GM12865 (cell line): ENCODE measurements at regions not wholly inside any gene's neighbourhood (a gene's known extent, or its start where the extent isn't known, plus 50 kb on each side); places are given as distances from the start of the nearest gene placed in this dataset.

ENCODE experiments used
- DNase-seq: peaks from one replicate; pipeline ENCODE4 v3.0.0; 2010; ENCODE audit warnings: low read depth
- H3K4me3 ChIP-seq: 2 replicates; pipeline ENCODE4 v1.5.1; 2011; ENCODE audit warnings: mild to moderate bottlenecking, low read depth, low read length, control low read depth
- TF ChIP-seq, protein P1 (sequence below): IDR thresholded peaks from 2 replicates; pipeline ENCODE4 v1.5.1; 2011; ENCODE audit warnings: low read length, control low read depth, low read depth, inconsistent platforms; ENCODE audit not compliant: insufficient read depth; ENCODE audit errors: missing control alignments

DNA sequence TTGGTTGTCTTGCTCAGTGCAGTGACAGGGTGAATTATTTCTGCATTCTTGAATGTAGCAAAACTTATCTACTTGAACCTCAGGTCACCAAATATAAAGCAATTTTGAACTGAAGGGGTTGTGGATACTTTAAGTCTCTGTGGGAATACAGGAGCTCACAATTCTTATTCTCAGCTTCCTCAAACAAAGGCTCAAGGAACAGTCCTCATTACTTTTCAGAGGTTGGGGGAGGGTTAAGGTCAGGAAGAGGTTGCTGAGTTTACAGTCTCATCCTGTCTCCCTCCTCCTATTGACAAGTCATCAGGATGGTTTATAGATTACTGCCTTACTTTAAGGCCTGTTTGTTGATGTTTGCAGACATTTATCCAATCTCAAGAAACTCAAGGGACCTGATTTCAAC lies 143.6 kb upstream of the SPACA1 start:
- TF ChIP-seq, protein P1, sequence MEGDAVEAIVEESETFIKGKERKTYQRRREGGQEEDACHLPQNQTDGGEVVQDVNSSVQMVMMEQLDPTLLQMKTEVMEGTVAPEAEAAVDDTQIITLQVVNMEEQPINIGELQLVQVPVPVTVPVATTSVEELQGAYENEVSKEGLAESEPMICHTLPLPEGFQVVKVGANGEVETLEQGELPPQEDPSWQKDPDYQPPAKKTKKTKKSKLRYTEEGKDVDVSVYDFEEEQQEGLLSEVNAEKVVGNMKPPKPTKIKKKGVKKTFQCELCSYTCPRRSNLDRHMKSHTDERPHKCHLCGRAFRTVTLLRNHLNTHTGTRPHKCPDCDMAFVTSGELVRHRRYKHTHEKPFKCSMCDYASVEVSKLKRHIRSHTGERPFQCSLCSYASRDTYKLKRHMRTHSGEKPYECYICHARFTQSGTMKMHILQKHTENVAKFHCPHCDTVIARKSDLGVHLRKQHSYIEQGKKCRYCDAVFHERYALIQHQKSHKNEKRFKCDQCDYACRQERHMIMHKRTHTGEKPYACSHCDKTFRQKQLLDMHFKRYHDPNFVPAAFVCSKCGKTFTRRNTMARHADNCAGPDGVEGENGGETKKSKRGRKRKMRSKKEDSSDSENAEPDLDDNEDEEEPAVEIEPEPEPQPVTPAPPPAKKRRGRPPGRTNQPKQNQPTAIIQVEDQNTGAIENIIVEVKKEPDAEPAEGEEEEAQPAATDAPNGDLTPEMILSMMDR = no peak
- no peak overlapping the region for H3K4me3 ChIP-seq
- DNase-seq = peak; percentile 38

DNA sequence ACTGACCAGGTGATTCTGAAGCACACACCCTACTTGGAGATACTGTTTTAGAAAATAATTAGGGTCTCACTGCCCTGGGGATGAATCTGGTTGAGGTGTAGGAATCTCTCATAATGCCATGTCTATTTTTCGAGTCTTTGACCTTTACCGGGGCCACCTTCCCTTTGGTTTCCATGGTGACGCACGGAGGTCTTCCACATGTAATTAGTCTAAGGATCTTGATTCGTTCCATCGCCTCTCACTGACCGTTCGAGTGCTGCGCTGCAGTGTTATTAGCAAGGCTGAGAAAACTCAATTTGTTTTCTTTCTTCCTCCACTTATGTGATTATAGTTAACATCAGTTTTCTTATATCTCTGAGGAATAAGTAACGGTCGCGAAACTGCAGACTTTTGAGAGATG lies 144.3 kb upstream of the SPACA1 start:
- DNase-seq = no peak
- TF ChIP-seq, protein P1 = no peak
- H3K4me3 ChIP-seq = no peak overlapping the region

DNA sequence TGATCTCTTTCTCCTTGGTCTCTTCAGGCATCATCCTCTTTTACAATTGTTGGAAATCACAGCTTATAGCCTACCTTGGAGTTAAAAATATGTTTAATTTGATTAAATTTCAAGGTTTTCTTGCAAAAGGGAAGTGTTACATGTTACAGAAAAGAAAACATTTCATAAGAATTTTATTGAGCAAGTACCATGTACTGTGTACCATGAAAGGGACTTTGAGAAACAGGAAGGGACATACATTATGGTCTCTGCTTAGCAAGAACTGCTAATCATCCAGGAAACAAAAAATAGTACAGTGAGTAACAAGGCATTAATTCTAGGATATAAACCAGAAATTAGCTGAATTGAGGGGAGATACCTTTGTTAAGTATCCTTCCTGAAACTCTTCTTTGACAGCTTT lies 145.3 kb upstream of the SPACA1 start:
- no peak for DNase-seq

DNA sequence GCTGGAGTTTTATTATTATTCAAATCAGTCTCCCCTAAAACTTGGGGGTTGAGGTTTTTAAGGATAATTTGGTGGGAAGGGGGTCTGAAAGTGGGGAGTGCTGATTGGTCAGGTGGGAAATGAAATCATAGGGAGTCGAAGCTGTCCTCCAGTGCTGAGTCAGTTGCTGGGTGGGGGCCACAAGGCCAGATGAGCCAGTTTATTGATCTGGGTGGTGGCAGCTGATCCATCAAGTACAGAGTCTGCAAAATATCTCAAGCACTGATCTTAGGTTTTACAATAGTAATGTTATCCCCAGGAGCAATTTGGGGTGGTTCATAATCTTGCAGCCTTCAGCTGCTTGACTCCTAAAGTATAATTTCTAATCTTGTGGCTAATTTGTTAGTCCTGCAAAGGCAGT lies 146.0 kb upstream of the SPACA1 start:
- TF ChIP-seq, protein P1 = no peak
- no peak overlapping the region for H3K4me3 ChIP-seq
- DNase-seq = no peak

More for the DNA sequence above, 145.3 kb upstream of the SPACA1 start:
- TF ChIP-seq, protein P1 = no peak
- H3K4me3 ChIP-seq = no peak overlapping the region

DNA sequence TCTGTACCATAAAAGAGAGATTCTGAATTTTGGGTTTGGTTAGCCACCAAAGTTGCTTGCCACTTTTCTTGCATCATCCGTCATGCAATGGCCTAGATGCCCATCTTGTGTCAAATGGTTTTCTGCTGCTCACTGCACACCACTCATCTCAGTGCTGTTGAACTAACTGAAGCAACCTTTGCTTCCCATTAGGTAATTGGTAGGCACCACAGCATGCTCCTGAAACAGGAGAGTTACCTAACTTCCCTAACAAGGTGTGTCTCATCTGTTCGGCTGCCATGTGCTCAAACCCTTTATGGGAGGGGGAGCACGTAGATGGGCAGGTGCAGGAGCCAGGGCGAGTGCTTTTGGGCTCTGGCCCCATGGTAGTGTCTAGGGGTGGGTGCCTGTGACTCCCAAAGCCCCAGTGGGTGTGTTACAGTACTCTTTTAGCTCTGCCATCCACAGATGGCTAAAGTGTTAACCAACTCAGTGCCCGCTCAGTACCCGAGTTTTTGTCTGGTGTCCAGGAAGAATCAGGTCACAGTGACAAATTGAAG lies 147.4 kb upstream of the SPACA1 start:
- no peak for DNase-seq
- no peak overlapping the region for H3K4me3 ChIP-seq
- TF ChIP-seq, protein P1 = no peak

DNA sequence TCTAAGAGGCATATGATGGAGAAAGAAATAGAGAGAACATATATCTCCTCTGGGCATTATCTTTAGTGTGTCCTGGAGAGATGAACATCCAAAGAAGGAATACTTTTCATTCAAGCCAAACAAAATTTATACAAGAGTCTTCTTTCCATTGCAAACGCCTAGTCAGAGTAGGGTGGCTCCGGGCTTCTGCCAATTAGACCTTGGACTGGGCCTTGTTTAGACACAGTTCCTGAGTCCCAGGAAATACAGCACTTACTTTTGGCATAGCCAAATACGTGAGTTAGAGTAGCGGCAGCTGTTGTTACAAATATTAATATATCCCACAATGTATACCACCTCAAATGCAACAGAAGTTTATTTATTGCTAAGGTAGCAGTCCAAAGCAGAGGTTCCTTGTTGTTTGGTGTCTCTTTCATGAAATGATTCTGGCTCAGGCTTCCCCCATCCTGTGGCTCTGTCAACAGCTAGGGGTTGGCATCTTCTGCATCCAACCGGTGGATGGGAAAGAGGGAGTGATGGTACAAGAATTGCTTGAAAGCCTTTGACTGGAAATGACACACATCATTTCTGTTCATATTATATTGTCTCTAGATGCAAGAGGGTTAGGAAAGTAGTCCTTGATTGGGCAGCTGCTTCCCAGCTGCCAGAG lies 148.0 kb upstream of the SPACA1 start:
- no peak for DNase-seq
- TF ChIP-seq, protein P1 = no peak
- no peak overlapping the region for H3K4me3 ChIP-seq

DNA sequence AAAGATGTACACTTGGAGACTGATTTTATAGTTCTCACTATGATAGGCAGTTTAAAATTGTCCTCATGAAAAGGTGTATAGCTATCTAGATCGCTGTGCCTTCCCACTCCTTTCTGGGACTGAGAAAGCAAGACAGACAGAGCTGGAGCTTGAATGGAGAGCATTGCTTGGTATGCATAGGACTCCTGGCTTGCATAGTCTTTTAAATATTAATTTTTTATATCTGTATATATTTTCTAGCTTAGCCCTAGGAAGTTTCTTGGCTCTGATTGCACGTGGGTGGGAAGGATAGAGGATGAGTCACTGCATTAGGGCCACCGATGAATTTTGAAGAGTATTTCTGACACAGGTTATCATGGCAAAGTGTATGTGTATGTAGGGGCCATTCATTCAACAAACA lies 150.0 kb upstream of the SPACA1 start:
- TF ChIP-seq, protein P1 = no peak
- DNase-seq = no peak
- H3K4me3 ChIP-seq = no peak overlapping the region
